Glomerular endothelial cell (primary cell): ENCODE measurements at regions not wholly inside any gene's neighbourhood (a gene's known extent, or its start where the extent isn't known, plus 50 kb on each side); places are given as distances from the start of the nearest gene placed in this dataset.
A peak's percentile ranks its signal among the peaks of the same experiment; 100 is the strongest.

Experiments
- DNase-seq: peaks from one replicate; pipeline ENCODE4 v3.0.0-alpha.2; 2011; ENCODE audit warnings: low read depth, low spot score; ENCODE audit errors: extremely low read depth

DNA sequence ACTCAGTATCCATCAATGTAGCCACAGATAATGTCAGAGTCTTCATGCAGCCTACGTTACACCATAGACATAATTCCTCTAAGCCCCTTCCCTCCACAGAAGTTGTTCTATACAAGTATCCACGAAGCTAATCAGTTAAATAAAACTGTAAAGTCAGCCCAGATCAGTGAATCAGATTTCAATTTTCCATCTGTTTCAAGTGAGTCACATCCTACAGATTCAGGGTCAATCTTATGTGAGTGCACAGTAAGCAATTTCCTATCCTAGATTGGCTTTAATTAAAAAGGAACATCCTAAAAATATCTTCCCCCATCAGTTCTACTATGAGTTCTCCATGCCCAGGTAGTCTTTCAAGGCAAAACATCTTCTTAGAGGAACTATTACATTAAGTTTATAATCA lies 402.5 kb downstream of the EFNA5 start:
- no peak for DNase-seq

GRCh38 chr5:107266100-107266499 lies 404.6 kb downstream of the EFNA5 start:
- DNase-seq, result no peak

- no peak for DNase-seq
These were observed 405.5 kb downstream of the EFNA5 start for GRCh38 chr5:107265193-107265592.

- DNase-seq, result no peak
These were observed 407.2 kb downstream of the EFNA5 start for GRCh38 chr5:107263387-107264018.

GRCh38 chr5:107257885-107258520 lies 412.7 kb downstream of the EFNA5 start:
- no peak for DNase-seq

GRCh38 chr5:107254902-107255234 lies 415.9 kb downstream of the EFNA5 start:
- no peak for DNase-seq

- no peak for DNase-seq
These were observed 416.4 kb downstream of the EFNA5 start for GRCh38 chr5:107254214-107254901.

DNA sequence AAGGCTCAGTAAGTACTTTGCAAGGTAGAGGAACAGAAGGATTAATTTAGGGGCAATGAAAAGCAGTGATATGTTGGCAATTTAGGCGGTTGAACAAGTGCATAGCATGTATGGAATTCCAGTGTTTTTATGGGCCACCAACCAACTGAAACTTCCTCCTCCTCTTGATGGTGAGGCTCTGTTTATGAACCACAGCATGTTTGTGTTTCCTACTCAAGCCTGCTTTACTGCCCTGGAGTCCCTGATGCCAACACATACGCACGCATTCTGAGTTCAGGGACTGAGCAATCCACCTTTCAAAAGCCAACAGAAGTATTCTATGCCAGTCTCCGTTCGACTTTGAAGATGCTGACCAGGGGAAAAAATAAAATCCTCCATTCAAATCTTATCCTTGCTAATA lies 417.5 kb downstream of the EFNA5 start:
- no peak for DNase-seq

DNA sequence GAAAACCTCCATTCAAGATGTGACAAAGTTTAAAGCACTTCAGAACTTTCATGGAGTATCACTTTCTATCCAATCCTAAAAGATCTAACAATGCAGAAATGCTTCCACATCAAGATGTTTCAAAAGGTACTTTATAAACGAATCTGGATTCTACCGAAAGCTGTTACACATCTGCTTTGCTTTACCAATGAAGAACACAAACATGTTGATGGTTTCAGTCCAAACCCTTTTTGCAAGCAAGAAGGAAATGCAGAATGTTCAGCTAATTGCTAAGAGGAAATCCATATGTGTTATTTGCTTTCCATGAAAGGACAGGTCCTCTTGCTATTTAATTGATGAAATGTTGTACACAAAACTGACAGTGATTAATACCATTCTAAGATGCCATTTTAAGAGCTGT lies 419.6 kb downstream of the EFNA5 start:
- DNase-seq, result no peak

- DNase-seq, result peak; percentile 56
These were observed 422.6 kb downstream of the EFNA5 start for GRCh38 chr5:107248066-107248695.

GRCh38 chr5:107247427-107247826 lies 423.3 kb downstream of the EFNA5 start:
- DNase-seq, result no peak

GRCh38 chr5:107243220-107243579 lies 427.5 kb downstream of the EFNA5 start:
- no peak for DNase-seq

DNA sequence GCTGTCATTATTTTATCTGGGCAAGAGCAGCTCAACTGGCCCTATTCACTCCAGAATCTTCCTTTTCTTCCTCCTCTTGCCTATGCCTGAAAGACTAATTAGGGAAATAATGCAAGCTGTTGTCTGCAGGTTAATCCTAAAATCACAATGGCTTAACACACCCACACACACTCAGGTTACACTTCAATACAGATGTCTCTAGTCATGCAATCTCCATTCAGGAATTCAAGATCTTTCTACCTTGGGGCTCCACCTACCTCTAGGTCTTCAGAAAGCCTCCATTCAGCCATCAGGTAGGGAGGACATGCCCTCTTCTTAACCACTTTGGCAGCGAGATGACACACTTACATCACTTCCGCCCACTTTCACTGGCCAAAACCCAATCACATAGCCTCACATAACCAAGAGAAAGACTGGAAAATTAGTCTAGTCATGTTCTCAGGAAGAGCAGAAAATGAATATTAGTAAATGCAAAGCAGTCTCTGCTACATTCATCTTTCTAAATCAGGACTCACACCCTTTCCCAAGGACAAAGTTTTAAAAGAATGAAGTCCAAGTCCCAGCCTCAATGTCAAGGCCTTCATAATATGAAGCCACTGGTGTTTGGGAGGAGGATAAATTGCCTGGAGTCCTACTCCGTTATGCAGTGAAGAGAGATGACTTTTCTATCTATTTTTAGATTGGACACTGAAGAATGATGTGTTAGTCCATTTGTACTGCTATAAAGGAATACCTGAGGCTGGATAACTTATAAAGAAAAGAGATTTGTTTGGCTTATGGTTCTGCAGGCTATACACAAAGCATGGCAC lies 428.1 kb downstream of the EFNA5 start:
- DNase-seq, result no peak

DNA sequence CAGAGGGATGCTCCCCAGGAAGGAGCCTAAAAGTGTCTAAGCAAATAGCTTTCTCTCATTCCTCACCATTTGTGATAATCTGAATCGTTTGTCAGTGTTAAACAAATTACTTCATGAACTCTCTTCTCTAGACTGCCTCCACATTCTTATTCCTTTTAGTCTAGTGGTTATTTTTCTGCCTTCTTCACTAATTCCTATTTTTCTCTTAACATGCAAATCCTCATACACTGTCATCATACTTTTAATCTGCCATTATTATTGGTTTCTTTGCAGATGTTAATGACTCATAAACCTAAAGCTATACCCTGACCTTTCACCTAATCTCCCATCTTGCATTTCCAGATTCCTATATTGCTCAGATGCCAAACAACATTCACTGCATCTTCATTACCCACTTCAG lies 428.9 kb downstream of the EFNA5 start:
- no peak for DNase-seq

DNA sequence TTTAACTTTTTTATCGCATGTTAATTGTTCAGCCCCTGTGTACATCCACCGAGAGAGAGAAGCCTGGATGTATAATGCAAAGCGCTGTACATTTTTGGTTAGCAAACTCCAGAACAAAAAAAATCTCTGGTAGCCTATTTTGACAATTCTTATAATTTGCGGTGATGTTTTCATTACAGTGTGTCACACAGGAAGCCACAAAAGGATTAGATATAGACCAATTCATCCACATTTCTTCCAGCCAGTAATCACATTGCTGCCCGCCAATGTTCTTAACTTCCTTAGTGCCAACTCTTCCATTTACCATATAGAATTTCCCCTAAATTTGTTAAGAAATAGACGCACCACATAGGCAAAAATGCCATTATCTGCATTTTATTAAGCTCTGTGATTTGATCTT lies 435.6 kb downstream of the EFNA5 start:
- no peak for DNase-seq

DNA sequence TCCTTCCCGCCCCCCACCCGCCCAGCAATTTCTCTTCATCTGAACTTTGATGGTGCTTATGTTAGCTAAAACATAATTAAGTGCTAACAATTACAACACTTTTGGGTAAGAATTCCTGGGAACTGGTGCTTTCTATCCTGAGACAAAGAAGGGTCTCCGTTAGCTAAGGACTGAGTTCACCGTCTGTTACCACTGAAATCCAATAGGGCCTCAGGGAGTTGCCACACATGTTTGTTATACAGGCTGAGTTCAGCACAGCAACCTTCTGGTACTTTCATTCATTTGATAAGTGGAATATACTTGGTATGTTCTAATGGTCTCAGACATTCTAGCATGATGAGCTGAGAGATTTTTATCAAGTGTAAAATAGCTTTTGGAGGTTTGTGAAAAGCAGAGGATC lies 437.9 kb downstream of the EFNA5 start:
- no peak for DNase-seq

DNA sequence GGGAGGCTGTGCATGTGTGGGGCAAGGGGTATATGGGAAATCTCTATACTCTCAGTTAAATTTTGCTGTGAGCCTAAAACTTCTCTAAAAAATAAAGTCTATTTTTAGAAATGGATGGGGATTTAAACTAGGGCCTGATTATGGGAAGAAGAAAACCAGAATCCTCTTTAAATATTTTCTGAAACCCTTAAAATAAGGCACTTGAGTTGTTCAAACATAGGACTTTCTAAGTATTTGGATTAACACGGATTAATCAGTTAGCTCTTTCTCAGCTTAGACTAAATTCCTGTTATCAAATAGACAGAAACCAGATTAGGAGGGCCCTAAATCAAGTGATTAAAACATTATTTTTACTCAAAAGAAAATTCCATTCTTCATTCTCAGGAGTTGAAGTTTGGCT lies 438.4 kb downstream of the EFNA5 start:
- no peak for DNase-seq

- DNase-seq, result no peak
These were observed 439.5 kb downstream of the EFNA5 start for GRCh38 chr5:107231191-107231590.

DNA sequence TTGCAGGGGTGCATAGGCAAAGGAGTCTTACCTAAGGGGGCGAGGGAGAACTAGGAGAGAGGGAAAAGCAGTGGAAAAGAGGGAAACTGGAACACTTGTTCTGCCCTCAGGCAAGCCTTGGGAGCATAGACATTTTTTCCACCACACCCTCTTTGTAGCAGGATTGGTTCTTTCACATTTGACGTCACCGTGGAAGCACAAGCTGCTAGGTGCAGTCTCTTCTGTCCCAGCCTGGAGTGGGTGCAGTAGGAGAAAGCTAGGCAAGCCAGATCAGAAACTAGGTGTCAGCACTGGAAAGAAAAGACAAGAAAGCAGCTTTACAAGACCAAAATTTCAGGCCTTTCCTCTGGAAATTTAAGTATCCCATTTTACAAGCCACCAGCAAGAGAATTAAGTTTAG lies 440.4 kb downstream of the EFNA5 start:
- no peak for DNase-seq

- no peak for DNase-seq
These were observed 442.5 kb downstream of the EFNA5 start for GRCh38 chr5:107228226-107228625.

- DNase-seq, result no peak
These were observed 446.5 kb downstream of the EFNA5 start for GRCh38 chr5:107224272-107224671.
